ENCODE measurements at regions not wholly inside any gene's neighbourhood (a gene's known extent, or its start where the extent isn't known, plus 50 kb on each side); places are given as distances from the start of the nearest gene placed in this dataset.

DNA sequence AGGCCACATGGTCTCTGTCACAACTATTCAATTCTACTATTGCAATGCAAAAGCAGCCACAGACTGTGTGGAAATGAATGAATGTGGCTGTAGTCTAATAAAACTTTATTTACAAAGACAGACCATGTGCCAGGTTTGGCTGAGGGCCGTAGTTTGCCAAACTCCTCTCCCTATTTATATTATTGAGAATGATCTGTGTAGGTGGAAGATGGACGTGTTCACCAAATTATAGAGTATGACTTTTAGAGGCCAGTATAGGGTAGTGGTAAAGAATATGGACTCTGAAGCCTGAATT lies 125.7 kb upstream of the MYLIP start:
- Histone ChIP-seq H3K9ac (ENCODE audit: low read length) (no peak overlapping the region), H2BK120ac (ENCODE audit: low read depth, low read length) (no peak overlapping the region), H3K79me1 (replicated peaks; ENCODE audit: low read length, poor library complexity, severe bottlenecking) (no peaks in the 10 kb centered on the region), H4K91ac (ENCODE audit: low read length) (no peak overlapping the region), H3K4me1 (ENCODE audit: control insufficient read depth, insufficient read depth, low read depth, low read length) (no peaks in the 10 kb centered on the region), H3K27ac (ENCODE audit: low read length, poor library complexity, severe bottlenecking) (no peak overlapping the region), H3K14ac (ENCODE audit: low read length in 2 of 2) (no peak overlapping the region), H3K36me3 (ENCODE audit: control insufficient read depth in 1 of 2, insufficient read depth in 2 of 2, low read depth in 1 of 2, low read length in 2 of 2) (no peaks in the 10 kb centered on the region), H3K23ac (ENCODE audit: low read length in 2 of 2) (no peak overlapping the region), H4K8ac (ENCODE audit: low read length) (no peak overlapping the region), H2BK15ac (ENCODE audit: low read depth, poor library complexity, severe bottlenecking) (no peak overlapping the region), H2BK12ac (ENCODE audit: low read length in 2 of 2) (no peak overlapping the region), H3K9me3 (ENCODE audit: control insufficient read depth, low read length) (no peaks in the 10 kb centered on the region), H2BK5ac (ENCODE audit: low read depth, low read length, poor library complexity, severe bottlenecking) (no peak overlapping the region), H3K18ac (ENCODE audit: low read depth in 1 of 2, low read length in 2 of 2) (no peak overlapping the region), H3K4ac (ENCODE audit: low read depth in 1 of 2, low read length in 2 of 2) (no peak overlapping the region), H3K4me3 (ENCODE audit: insufficient read depth in 1 of 2, low read depth in 1 of 2, low read length in 2 of 2) (no peak overlapping the region), H2AK5ac (ENCODE audit: low read length, severe bottlenecking) (no peak overlapping the region), H3K27me3 (ENCODE audit: control insufficient read depth in 1 of 2, insufficient read depth in 1 of 2, low read length in 2 of 2) (peaks cover 2 to 11% of the 10 kb centered on the region in 2 experiments), H2AFZ (ENCODE audit: low read depth, low read length) (no peak overlapping the region), H3K4me2 (ENCODE audit: low read length, poor library complexity, severe bottlenecking) (no peak overlapping the region)
- 83% methylated on average over 1 of the region's 2 CpGs for WGBS
- no peak for DNase-seq

DNA sequence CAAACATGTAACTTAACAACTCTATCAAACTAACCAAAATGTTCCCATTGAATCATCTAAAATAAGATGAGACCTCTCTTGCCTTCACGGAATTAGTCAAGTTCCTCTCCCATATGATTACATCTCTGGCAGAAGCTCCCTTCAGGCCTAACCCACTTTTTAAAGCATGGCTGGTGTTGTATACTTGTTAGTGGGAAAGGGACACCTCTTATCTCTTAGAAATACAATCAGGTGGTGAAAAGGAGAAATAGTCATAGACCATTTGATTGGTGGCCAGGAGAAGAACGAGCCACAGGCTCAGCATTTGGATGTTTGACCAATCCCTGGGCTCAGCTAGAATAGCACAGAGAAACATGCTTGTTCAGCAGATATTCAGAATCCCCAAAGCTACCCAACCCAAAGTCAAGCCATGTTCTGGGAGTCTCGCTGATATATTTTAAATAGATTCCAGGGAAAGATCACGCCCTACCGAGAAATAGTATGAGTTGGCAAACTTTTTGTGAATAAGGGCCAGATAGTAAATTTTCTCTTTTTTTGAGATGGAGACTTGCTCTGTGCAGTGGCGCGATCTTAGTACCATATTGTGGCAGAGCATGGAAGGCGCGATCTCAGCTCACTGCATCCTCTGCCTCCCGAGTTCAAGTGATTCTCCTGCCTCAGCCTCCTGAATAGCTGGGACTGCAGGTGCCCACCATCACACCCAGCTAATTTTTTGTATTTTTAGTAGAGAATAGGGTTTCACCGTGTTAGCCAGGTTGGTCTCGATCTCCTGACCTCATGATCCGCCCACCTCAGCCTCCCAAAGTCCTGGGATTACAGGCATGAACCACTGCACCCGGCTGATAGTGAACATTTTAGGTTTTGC lies 126.3 kb upstream of the MYLIP start:
- no peak overlapping the region for H3K9ac ChIP-seq (ENCODE audit: low read length)
- H2AFZ ChIP-seq (ENCODE audit: low read depth, low read length): no peak overlapping the region
- H2BK5ac ChIP-seq (ENCODE audit: low read depth, low read length, poor library complexity, severe bottlenecking): no peak overlapping the region
- no peak overlapping the region for H3K18ac ChIP-seq (ENCODE audit: low read depth in 1 of 2, low read length in 2 of 2)
- H2BK120ac ChIP-seq (ENCODE audit: low read depth, low read length): no peak overlapping the region
- no peaks in the 10 kb centered on the region for H3K79me1 ChIP-seq (replicated peaks; ENCODE audit: low read length, poor library complexity, severe bottlenecking)
- no peak overlapping the region for H3K14ac ChIP-seq (ENCODE audit: low read length in 2 of 2)
- 98% methylated on average over 11 of the region's 14 CpGs for WGBS
- H4K8ac ChIP-seq (ENCODE audit: low read length): no peak overlapping the region
- no peaks in the 10 kb centered on the region for H3K36me3 ChIP-seq (ENCODE audit: control insufficient read depth in 1 of 2, insufficient read depth in 2 of 2, low read depth in 1 of 2, low read length in 2 of 2)
- H2BK15ac ChIP-seq (ENCODE audit: low read depth, poor library complexity, severe bottlenecking): no peak overlapping the region
- no peak overlapping the region for H3K23ac ChIP-seq (ENCODE audit: low read length in 2 of 2)
- H3K27ac ChIP-seq (ENCODE audit: low read length, poor library complexity, severe bottlenecking): no peak overlapping the region
- H3K9me3 ChIP-seq (ENCODE audit: control insufficient read depth, low read length): no peaks in the 10 kb centered on the region
- peaks cover 2 to 14% of the 10 kb centered on the region in 2 experiments for H3K27me3 ChIP-seq (ENCODE audit: control insufficient read depth in 1 of 2, insufficient read depth in 1 of 2, low read length in 2 of 2)
- no peaks in the 10 kb centered on the region for H3K4me1 ChIP-seq (ENCODE audit: control insufficient read depth, insufficient read depth, low read depth, low read length)
- no peak overlapping the region for H2AK5ac ChIP-seq (ENCODE audit: low read length, severe bottlenecking)
- H3K4me3 ChIP-seq (ENCODE audit: insufficient read depth in 1 of 2, low read depth in 1 of 2, low read length in 2 of 2): no peak overlapping the region
- H2BK12ac ChIP-seq (ENCODE audit: low read length in 2 of 2): no peak overlapping the region
- DNase-seq: no peak
- H4K91ac ChIP-seq (ENCODE audit: low read length): no peak overlapping the region
- H3K4me2 ChIP-seq (ENCODE audit: low read length, poor library complexity, severe bottlenecking): no peak overlapping the region
- no peak overlapping the region for H3K4ac ChIP-seq (ENCODE audit: low read depth in 1 of 2, low read length in 2 of 2)

GRCh38 chr6:16001158-16001557 lies 127.7 kb upstream of the MYLIP start:
- Histone ChIP-seq H2BK120ac (ENCODE audit: low read depth, low read length) (no peak overlapping the region), H2AK5ac (ENCODE audit: low read length, severe bottlenecking) (no peak overlapping the region), H2BK5ac (ENCODE audit: low read depth, low read length, poor library complexity, severe bottlenecking) (no peak overlapping the region), H4K91ac (ENCODE audit: low read length) (no peak overlapping the region), H3K79me1 (replicated peaks; ENCODE audit: low read length, poor library complexity, severe bottlenecking) (no peaks in the 10 kb centered on the region), H4K8ac (ENCODE audit: low read length) (no peak overlapping the region), H2BK15ac (ENCODE audit: low read depth, poor library complexity, severe bottlenecking) (no peak overlapping the region), H2BK12ac (ENCODE audit: low read length in 2 of 2) (no peak overlapping the region), H3K27ac (ENCODE audit: low read length, poor library complexity, severe bottlenecking) (no peak overlapping the region), H3K36me3 (ENCODE audit: control insufficient read depth in 1 of 2, insufficient read depth in 2 of 2, low read depth in 1 of 2, low read length in 2 of 2) (no peaks in the 10 kb centered on the region), H3K23ac (ENCODE audit: low read length in 2 of 2) (no peak overlapping the region), H3K9me3 (ENCODE audit: control insufficient read depth, low read length) (no peaks in the 10 kb centered on the region), H3K9ac (ENCODE audit: low read length) (no peak overlapping the region), H3K14ac (ENCODE audit: low read length in 2 of 2) (no peak overlapping the region), H2AFZ (ENCODE audit: low read depth, low read length) (no peak overlapping the region), H3K27me3 (ENCODE audit: control insufficient read depth in 1 of 2, insufficient read depth in 1 of 2, low read length in 2 of 2) (peaks cover 0 to 6% of the 10 kb centered on the region in 2 experiments), H3K4me3 (ENCODE audit: insufficient read depth in 1 of 2, low read depth in 1 of 2, low read length in 2 of 2) (no peak overlapping the region), H3K18ac (ENCODE audit: low read depth in 1 of 2, low read length in 2 of 2) (no peak overlapping the region), H3K4me1 (ENCODE audit: control insufficient read depth, insufficient read depth, low read depth, low read length) (no peaks in the 10 kb centered on the region), H3K4me2 (ENCODE audit: low read length, poor library complexity, severe bottlenecking) (no peak overlapping the region), H3K4ac (ENCODE audit: low read depth in 1 of 2, low read length in 2 of 2) (no peak overlapping the region)
- WGBS: 94% methylated on average over 4 of the region's 5 CpGs
- no peak for DNase-seq

DNA sequence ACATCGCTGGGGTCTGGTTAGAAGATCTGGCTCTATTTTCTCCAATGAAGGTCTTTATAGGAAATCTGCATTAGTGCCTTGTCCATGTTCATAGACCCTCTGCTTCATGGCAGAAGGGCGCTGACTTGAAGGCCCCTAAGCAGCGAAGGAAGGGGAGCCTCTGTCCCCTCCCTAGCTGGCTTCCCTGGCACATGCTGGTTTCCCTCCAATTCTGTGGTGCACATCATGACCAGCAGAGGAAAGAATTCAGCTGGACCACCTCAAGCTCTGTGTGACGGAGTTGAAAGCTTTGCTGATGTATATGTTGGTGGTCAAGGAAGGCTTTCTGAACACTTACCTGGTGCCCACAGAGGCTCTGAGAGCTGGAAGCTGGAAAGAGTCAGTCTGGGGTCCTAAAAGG lies 129.7 kb upstream of the MYLIP start:
- Histone ChIP-seq H4K8ac (ENCODE audit: low read length) (no peak overlapping the region), H3K4me2 (ENCODE audit: low read length, poor library complexity, severe bottlenecking) (no peak overlapping the region), H3K9me3 (ENCODE audit: control insufficient read depth, low read length) (no peaks in the 10 kb centered on the region), H2BK12ac (ENCODE audit: low read length in 2 of 2) (no peak overlapping the region), H3K27me3 (ENCODE audit: control insufficient read depth in 1 of 2, insufficient read depth in 1 of 2, low read length in 2 of 2) (peaks cover 0 to 6% of the 10 kb centered on the region in 2 experiments), H3K36me3 (ENCODE audit: control insufficient read depth in 1 of 2, insufficient read depth in 2 of 2, low read depth in 1 of 2, low read length in 2 of 2) (no peaks in the 10 kb centered on the region), H3K4ac (ENCODE audit: low read depth in 1 of 2, low read length in 2 of 2) (no peak overlapping the region), H2BK120ac (ENCODE audit: low read depth, low read length) (no peak overlapping the region), H3K79me1 (replicated peaks; ENCODE audit: low read length, poor library complexity, severe bottlenecking) (no peaks in the 10 kb centered on the region), H3K9ac (ENCODE audit: low read length) (no peak overlapping the region), H3K14ac (ENCODE audit: low read length in 2 of 2) (no peak overlapping the region), H2BK15ac (ENCODE audit: low read depth, poor library complexity, severe bottlenecking) (no peak overlapping the region), H4K91ac (ENCODE audit: low read length) (no peak overlapping the region), H2AFZ (ENCODE audit: low read depth, low read length) (no peak overlapping the region), H3K23ac (ENCODE audit: low read length in 2 of 2) (no peak overlapping the region), H3K27ac (ENCODE audit: low read length, poor library complexity, severe bottlenecking) (no peak overlapping the region), H2AK5ac (ENCODE audit: low read length, severe bottlenecking) (no peak overlapping the region), H2BK5ac (ENCODE audit: low read depth, low read length, poor library complexity, severe bottlenecking) (no peak overlapping the region), H3K4me1 (ENCODE audit: control insufficient read depth, insufficient read depth, low read depth, low read length) (no peaks in the 10 kb centered on the region), H3K18ac (ENCODE audit: low read depth in 1 of 2, low read length in 2 of 2) (no peak overlapping the region), H3K4me3 (ENCODE audit: insufficient read depth in 1 of 2, low read depth in 1 of 2, low read length in 2 of 2) (no peak overlapping the region)
- DNase-seq: no peak
- WGBS: 96% methylated on average over 4 of the region's 4 CpGs
